ENCODE measurements at regions not wholly inside any gene's neighbourhood (a gene's known extent, or its start where the extent isn't known, plus 50 kb on each side); places are given as distances from the start of the nearest gene placed in this dataset.

DNA sequence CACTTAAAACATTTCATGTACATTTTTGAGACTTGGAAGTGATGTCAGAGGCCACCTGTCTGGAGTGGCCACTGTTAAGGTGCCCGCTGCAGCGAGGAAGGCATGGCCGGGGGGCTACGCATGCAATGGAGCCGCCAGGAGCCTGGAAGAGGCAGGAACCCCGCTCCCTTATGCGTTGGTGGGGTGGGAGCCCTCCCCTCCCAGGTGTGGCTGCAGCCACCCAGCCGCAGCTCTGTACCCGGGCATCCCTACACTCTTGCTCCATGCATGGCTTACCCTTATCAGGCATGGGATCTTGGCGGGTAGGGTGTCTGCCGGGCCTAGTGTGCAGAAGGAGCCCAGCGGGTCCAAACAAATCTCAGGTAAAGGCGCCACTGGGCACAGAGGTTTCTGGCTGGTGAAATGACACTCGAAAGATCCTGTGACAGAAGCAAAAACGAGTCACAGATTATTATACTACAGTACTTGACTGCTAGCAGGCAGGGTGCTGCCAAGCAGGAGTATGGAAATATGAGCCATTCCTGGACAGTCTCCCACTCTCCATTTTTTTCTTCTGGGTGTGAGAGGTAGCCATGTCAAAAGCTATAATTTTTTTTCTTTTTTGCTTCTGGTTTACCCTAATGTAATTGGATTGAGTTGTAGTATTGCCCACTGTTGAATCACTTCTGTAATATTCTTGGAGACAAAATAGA lies 1606.3 kb upstream of the MIR17HG start:
- DNase-seq: peak; percentile 6

DNA sequence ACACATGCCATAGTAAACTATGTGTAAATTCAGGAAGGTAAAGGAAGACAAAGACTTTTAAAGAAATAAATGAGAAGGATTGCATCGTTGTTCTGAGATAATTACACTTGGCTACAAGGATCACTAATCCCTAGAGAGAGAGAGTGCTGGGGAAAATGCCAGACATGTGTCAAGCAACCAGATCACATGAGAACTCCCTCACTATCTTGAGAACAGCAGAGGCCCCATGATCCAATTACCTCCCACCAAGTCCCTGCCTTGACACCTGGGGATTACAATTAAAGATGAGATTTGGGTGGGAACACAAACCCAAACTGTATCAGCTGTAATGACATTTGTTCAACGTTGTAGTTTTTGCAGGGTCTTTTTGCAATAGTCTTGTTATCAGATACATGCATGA lies 1600.9 kb upstream of the MIR17HG start:
- DNase-seq: peak; percentile 5

DNA sequence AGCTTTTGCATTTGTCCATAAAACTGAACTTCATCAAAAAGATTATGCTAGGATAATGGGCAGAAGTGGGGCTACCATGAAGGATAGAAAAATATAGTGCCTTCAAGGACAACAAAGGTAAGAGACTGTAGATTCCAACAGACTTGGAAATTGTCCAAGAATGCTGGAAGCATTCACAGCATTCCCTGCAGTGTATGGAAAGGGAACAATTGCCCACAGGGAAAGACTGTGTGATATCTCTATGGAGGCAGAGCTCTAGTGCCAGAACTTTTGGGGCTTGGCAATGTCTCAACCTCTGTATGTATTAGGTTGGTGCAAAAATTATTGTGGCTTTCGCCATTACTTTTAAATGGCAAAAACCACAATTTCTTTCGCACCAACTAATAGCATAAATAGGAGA lies 1598.8 kb upstream of the MIR17HG start:
- no peak for DNase-seq

DNA sequence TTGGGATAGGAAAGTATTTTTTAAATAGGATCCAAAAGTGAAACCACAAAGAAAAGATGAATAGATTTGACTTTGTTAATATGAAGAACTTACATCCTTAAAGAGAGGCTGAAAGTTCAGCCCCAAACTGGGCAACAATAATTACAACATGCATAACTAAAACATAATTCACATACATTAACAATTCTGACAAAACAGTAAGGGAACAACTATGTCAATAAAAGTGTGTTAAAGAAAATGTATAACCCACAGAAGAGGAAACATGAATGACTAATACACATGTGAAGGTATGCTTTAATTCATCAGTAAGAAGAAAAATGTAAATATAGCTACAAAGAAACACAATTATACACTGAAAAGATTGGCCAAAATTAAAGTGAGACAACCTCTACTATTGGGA lies 1597.6 kb upstream of the MIR17HG start:
- DNase-seq: no peak

DNA sequence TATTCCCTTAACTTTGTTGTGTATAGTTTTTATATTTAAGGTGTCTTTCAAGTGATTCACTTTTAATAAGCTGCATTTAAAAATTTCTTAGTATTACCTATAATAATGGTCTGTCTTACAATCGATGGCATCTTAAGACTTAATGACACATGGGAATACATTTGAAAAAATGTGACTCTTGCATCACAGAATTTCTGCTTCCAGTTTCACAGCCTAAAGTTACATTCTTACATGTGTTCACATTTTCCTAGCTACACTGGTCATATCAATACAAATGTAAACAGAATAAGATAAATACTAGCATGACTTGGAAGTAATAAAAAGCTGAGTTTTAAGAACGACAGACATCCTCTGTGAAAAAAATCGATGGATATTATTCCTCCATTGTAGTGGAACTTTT lies 1597.1 kb upstream of the MIR17HG start:
- no peak for DNase-seq

DNA sequence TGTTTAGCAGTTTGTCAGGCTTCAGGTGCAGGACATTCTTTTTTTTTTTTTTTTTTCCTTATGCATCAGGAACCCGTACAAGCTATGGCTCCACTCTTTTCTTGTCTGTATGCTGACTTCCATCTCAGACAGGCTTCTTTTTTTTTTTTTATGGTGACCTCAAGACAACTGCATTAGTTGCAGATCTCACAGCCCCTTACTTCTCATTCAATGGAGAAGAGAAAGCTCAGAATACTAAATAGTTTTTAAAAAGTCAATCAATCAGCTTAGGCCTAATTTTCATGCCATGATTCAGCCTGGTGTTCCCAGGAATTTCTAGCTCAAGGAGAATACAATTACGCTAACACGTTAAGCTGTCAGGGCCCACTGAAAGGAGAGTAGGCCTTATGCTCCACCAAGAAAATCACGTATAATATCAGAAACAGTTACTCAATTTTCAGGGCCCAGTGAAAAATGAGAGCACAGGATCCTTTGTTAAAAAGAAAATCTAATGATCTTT lies 1596.0 kb upstream of the MIR17HG start:
- DNase-seq: no peak

DNA sequence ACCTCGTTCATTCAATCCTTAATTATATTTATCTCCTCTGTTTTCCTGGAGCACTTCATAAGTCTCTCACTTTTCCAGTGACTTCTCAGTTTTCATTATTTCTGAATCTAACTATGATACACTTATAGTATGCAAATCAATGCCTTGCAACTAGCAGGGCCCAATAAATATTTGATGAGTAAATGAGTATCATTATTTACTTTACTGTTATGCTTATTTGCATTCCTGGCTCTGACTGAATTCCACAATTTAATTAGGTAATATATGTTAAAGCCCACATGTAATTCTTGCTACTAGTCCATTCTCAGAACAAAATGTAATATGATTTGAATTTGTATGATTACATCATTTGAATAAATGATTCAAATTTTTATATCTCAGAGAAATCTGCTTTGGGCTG lies 1595.1 kb upstream of the MIR17HG start:
- no peak for DNase-seq

DNA sequence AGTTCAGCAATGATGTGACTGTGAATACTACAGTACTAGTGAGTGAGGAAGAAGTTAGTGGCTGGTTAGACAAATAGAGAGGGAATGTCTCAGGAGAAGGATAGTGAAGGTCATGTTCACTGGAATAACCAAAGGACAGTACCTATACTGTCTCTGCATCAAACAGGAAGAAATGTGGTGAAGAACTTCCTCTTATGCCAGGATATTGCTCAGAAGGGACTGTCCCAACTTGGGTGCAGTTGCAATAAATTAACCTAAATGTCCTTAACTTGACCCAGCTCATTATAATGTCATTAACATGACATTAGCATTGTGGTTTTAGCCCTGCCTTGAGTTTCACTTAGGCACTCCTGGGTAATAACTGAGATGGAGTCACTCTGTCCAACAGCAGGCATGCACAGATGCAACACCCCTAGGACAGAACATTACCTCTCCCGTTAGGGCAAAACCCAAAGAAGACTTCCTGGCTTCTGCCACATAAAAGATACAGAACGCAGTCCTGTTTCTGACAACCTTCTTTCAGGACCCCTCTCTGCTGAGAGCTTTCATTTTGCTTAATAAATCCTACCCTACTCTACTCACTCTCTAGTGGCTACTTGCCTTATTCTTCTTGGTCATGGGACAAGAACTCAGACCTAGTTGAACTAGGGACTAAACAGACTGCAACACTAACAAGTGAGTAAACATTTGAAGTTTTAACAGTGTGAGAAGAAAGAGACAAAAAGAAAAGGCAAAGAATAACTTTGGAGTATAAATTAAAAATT lies 1591.6 kb upstream of the MIR17HG start:
- no peak for DNase-seq

DNA sequence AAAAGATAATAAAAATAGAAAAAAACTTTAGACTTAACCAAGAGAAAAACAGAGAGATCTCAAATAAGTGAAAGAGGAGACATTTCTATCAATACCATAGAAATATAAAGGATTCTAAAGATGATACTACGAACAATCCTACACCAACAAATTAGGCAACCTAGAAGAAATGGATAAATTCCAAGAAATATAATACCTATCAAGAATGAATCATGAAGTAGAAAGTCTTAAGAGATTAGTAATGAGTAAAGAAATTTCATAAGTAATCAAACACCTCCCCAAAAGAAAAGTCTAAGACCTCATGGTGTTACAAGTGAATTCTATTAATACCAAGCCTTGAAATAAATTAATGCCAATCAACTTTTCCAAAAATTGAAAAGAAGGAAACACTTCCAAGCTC lies 1584.5 kb upstream of the MIR17HG start:
- no peak for DNase-seq

DNA sequence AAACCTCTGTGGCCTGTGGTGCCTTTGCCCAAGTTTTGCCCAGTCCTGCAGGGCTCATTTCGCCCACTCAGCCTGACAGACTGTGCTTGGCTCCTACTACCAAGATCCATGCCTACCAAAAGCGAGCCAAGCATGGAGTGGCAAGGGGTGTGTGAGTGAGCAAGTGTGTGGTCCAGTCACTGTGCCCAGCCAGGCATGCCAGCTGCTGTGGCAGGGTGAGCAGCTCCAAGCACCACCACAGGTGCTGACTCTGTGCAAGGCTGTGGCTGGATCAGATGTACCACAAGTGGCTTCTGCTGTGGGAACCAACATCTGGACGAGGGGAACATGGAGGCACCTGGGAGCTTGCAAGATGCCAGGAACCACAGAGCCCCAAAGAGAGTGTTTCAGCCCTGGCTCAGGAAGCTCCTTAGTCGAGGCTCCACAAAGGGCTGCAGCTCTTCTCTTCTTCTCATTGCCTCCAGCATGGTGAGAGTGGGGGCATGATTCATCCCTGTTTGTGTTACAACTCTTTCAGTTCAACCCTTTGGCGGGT lies 1564.2 kb upstream of the MIR17HG start:
- DNase-seq: peak; percentile 23

DNA sequence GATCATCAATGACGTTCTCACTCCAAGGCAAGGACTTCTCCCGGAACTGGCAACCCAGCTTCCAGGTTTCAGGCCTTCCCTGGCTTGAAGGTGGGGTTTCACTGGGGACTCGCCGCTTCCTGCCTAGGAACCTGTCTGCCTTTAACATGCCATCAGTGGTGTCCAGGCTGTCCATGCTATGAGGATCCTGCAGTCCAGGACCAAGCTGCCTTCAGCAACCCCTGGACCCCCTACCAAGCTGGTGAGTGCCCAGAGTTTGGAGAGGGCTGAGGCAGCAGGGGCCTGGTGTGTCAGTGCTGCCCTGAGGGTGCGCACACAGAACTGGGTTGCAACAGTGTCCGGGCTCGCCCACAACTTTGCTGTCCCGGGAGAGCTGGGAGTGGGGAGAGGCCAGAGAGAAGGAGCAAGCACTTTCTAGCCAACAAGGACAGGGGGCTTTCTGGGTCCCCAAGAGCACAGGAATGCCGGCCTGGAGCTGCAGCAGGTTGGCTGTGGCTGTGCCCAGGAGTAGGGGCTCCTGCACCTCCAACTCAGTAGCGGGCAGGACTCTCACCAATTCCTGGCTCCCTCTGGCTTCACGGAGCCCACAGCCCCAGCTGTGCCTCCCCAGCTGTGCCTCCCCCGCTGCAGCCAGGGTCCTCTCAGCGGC lies 1563.2 kb upstream of the MIR17HG start:
- DNase-seq: no peak

DNA sequence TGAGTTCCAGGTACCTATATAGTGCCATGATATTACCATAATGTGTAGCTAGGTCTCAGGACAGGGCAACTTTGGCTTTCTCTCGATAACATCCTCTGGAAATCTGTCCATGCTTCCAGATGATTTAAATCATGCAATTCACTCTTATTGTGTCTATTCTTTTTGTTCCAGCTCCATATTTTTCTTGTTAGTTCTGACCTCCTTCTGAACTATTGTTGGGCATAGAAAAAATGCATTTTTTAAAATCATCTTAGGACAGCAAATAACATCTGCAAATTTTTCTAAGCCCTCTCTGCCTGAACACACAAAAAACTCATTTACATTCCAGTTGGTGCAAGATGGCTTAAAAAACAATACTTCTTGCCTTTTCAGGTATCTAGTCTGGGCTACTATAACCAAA lies 1561.0 kb upstream of the MIR17HG start:
- peak; percentile 3 for DNase-seq

DNA sequence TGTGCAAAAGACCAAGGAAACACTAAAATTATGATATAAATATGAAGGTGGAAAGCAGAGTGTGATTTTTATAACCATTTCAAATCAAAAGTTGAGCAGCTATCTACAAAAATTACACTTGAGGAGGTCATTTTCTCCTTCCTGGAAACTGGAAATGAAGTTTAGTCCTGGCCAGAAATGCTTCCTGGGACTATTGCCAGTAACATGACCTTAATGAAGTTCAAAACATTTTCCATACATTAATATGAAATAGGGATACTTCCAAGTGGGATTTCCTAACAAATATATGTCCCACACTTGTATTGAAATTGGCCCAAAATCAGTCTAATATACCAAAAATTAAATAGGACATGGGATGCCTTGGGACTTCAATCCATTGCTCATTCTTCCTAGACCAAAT lies 1556.8 kb upstream of the MIR17HG start:
- DNase-seq: peak; percentile 42

DNA sequence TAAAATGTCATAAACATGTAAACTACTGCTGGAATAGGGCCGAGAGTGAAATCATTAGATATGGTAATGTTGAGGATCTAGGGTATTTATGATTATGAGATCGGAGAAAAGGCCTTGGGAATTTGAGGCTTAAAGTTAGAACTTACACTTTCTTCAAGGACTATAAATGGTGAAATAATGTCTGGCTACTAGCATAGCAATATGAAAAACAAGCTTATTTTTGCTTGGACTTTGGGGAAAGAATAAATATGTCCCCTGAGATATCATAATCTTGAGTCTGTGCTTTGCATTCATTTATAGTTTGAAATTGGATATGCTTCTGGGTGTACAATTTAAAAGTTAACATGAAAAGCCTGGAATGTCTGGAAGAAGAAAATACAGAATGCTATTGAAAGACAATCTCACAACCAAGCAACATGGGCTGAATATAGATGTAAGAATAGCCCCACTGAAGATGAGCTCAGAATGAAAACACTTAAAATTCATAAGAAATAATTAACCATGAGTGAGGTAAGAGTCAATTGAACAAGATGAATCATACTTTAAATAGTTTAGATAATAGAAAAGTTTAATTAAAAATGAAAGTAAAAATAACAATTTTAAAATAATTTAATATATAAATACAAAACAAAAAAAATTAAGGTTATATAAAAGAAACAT lies 1555.4 kb upstream of the MIR17HG start:
- peak; percentile 9 for DNase-seq

DNA sequence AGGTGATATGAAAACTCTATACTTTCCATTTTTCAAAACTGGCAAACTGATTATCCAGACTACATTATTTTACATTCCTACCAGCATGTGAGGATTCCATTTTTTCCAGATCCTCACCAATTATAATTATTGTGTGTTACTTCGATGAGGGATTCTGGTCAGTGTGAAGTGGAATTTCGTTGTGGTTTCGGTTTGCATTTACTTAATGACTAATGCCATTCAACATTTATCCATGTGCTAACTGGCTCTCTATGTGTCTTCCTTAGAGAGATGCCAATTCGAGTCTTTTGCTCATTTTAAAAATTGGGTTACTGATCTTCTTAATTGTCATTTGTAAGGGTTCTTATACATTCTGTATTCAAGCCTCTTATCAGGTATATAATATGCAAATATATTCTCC lies 1551.3 kb upstream of the MIR17HG start:
- no peak for DNase-seq

DNA sequence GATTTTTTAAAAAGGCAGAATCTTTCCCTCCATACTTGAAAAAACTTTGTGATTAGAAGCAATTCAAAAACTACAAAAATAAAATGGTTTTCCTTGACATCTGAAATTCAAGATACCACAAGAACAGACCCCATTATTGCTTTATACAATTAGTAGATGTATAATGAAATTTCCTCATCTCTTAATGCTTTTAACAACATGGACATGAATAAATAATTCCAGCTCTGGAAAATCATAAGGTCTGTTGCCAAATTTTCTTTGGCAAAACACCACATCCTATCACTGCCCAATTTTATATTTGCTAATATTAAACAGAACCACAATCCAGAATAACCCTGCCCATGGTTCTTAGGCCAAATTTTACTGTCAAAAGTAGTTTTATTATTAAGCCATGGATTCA lies 1543.6 kb upstream of the MIR17HG start:
- DNase-seq: no peak

DNA sequence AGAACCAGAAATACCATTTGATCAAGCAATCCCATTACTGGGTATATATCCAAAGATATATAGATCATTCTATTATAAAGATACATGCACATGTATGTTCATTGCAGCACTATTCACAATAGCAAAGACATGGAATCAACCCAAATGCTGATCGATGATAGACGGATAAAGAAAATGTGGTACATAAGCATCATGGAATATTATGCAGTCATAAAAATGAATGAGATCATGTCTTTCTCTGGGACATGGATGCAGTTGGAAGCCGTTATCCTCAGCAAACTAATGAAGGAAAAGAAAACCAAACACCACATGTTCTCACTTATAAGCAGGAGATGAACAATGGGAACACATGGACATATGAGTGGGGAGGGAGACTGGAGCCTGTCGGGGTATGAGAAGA lies 1540.9 kb upstream of the MIR17HG start:
- no peak for DNase-seq

DNA sequence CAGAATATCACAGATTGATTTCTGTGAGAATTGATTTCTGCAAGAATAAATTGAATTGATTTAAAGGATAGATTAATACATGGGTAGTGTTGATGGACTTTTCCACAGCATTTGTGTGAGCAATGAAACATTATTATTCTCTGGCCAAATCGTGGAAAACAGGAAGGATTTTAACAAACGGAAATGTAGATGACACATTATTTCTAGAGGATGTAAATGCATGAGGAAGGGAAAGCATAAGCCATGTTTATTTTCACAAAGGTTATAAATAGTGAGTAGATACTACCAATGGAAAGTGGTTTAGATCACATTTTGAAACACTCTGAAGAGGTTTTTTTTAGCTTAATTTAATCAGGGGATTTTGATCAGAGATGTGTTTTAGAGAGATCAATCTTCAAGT lies 1534.6 kb upstream of the MIR17HG start:
- no peak for DNase-seq

DNA sequence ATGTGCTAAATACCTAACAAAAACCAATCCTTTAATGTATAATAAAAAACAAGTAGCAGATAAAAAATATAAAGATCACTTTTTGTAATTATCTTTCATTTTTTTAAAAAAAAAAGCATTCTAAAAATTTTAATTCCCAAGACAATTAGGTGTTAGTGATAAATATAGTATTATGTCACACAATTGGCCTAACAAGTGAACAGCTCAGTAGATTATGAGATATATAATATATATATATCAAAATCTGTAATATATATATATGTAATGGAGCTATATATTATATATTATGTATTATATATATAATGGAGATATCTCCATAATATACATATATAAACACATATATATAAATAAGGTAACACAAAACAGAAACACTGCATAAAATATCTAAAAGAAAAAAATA lies 1531.1 kb upstream of the MIR17HG start:
- no peak for DNase-seq

DNA sequence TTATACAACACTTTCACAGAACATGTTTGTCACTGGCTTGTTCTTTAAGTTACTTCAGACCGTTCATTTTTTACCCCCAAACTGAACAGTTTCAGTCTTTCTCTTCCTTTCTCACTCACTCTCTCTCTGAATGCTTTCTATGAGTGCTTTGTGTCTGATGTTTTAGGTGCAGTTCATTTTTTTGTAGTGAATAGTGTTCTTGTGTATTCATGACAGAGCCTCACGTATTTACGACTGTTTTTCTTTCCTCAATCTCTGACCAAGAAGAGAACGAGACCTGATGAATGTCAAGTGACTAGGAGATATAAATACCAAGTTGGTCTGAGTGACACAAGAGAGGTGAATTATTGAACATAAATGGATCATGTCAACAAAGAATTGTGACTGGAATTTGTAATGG lies 1525.0 kb upstream of the MIR17HG start:
- DNase-seq: no peak

DNA sequence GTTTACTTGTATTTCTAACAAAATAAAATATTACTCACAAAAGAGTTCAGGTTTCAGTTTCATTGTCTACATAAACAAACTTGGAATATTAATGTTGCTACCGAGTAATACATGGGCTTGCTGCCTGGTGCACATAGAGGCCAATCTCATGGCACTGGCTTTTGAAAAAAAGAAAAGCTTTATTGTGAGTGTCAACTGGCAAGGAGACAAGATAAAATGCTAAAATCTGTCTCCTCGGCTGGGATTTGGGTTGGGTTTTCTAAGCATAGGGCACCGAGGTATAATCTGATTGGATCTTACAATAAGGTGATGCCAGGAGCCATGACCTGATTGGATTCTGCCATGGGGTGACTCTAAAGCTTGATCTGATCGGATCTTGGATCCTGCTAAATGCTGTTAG lies 1519.9 kb upstream of the MIR17HG start:
- DNase-seq: no peak

DNA sequence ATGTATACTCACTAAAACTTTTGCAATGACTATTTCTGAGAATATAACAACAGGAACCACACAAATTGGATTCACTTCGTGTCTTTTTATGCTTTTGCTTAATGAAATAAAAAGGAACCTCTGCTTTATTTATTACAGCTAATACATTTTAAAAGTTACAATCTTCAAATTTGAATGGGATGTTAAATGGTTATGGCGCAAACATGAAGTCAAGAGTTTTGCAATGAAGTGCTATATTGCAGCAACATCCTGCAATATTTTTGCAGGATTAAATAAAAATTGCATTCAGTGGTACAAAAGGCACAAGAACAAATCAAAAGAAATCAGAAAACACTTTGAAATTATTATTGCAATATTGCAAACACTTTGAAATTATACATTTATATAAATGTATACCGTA lies 1519.0 kb upstream of the MIR17HG start:
- DNase-seq: no peak

DNA sequence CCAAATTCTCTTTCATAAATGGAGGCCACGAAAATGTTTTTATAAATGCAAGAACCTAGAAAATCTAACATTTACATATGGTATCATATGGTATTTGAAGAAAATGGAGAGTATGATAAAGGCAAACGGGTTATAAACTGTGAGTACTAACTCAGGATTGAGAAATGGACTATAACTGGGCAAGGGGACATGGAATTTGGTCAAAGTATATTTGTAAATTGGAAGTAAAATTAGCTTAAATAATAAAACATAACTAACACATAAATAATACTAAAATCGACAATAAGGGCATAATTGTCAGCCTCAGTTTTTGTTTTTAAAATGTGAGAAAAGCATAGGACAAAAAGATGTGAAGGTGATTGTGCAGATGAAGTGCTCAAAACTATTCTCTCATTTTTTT lies 1516.3 kb upstream of the MIR17HG start:
- no peak for DNase-seq

All from tongue (tissue), 1 donor.